ENCODE measurements at regions not wholly inside any gene's neighbourhood (a gene's known extent, or its start where the extent isn't known, plus 50 kb on each side); places are given as distances from the start of the nearest gene placed in this dataset.

DNA sequence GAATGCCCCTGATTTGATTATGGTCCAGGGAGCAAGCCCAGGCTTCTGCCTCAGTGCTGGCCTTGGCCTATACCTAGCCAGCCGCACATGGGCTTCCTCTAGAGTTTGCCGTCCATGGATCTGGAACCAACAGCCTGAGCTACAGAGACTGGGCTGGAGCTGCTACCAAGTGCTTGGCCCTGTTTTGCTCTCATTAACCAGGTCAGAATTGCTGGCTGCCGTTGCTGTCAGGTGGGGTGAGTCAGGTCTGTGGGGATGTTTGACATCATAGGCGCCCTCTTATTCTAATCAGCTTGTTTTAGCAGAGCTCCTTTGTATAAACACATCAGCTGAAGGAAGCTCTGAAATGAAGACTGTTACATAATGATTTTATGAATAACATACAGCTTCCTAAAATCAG, 83.1 kb upstream of the PHACTR2 start:
- DNase-seq = no peak

DNA sequence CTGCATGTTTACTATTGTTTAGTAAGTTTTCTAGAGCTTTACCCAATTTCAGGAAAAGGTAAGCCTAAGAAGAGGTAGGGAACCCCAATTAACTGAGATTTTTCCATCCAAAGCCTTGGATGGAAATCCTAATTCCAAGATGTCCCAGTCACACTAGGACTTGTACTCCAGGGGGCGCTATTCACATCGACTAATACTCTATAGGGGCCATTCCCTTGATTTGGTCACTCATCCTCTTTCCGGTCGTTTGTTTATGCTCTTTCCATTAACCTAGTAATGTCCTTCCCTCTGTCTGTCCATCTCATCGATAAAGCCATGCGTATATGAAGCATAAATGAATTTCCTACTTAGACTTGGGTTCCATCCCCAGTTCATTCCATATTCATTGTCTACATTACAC, 80.8 kb upstream of the FUCA2 start:
- DNase-seq = no peak

DNA sequence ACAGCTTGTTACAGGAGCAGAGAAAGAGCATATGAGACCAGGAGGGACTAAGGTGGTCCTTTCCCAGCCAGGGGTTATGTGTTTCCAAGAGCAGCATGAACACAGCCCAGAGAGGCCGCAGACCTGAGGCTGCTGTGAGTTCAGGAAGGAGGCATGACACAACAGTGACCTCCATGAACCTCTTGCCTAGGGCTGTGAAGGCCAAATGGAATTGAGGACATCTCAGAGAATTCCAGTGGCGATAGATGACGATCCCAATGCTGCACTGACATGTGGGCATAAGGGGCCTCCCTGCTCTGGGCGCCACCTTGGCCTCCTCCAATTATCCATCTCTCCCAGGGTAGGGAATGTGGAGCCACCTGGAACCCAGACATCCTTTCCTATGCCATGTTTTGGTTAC, 79.9 kb upstream of the FUCA2 start:
- no peak for DNase-seq

- no peak for DNase-seq
These were observed 77.6 kb upstream of the FUCA2 start for GRCh38 chr6:143589162-143589561.

DNA sequence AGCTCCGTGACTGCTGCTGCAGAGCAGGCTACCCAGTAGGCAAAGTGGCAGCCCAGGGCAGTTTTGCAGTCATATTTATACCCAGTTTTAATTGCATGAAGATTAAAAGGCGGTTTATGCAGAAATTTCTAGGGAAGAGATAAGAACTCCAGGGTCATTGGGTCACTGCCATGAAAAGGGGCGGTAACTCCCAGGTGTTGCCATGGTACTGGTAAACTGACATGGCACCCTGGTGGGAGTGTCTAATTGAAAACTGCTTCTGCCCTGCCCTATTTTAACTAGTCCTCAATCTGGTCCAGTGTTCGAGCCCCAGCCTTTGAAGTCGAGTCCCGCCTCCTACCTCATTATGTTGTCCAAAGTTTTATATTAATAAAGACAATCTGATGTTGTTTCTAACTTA, 75.0 kb upstream of the FUCA2 start:
- no peak for DNase-seq

- no peak for DNase-seq
These were observed 74.2 kb upstream of the FUCA2 start for GRCh38 chr6:143585716-143586115.

GRCh38 chr6:143585241-143585640, 73.7 kb upstream of the FUCA2 start:
- no peak for DNase-seq

DNA sequence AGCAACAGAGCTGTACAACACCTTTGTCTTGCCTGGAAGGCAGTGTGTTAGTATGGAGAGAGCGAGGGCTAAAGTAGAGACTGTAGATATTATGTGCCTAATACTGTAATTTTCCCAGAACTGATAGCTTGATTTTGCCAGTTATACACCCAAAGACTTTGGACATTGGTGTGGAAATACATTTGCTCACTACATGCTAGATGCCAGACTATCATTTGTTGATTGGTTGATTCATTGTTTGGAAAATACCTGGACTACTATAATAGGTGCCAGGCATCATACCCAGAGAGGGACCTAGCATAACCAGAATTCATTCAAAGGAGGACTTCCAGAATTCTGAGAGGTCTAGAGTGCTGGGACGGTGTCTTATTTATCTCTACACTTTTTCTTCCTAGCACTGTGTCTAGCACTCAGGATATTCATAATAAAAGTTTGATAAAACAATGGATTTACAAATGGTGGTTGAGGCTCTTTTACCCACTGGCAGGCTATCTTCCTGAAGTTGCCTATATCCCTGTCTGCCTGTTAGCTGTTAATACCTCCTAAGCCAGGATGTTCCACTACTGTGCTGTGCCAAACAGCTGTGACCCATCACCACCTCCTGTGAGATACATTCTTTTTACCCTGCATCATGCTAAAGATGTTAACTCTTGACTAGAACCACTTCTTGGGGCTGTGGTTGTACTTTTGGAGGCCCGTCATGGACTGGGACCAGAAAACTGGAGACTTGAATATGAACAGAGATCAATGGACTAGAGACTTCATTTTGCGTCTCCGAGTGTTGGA, 72.2 kb upstream of the FUCA2 start:
- DNase-seq = no peak

- DNase-seq = no peak
These were observed 70.4 kb upstream of the FUCA2 start for GRCh38 chr6:143581835-143582480.

DNA sequence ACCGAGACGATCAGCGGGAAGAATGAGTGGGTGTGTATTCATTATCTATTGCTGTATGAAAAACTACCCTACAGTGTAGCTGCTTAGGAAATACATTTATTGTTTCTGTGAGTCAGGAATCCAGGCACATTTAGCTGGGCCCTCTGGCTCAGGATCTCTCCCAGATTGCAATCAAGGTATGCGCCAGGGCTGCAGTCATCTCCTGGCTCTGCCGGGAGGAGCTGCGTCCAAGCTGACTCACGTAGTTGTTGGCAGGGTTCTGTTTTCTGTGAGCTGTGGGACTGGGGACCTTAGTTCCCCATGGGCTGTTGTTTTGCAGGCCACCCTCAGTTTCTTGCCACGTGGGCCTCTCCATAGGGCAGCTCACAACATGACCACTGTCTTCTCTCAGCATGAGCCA, 68.2 kb upstream of the FUCA2 start:
- no peak for DNase-seq

- DNase-seq = no peak
These were observed 66.5 kb upstream of the FUCA2 start for GRCh38 chr6:143578054-143578453.

DNA sequence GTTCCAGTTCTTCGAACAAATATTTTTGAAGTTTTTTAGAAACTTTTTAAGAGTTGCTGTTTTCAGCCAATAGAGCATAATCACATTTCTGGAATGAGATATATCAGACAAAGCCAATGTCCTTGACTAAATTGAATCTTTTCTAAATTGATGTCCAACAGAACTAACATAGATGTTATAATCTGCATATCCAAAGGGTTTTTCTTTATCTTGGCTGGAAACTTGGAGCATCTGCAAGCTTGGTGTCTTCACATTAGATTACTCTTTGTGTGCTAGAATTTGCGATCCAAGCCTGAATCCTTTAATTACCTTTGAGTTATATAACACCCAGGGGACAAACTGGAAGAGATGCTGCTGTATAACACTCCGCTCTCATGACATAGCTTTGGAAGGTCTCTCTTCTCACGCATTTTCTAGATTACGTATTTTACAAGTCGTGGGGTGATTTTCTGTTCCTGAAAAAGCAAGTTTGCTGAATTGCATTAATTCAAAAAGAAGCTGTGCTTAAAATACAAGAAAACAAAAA, 64.4 kb upstream of the FUCA2 start:
- no peak for DNase-seq

GRCh38 chr6:143575440-143575839, 63.9 kb upstream of the FUCA2 start:
- peak; percentile 65 for DNase-seq

- no peak for DNase-seq
These were observed 58.8 kb upstream of the FUCA2 start for GRCh38 chr6:143570147-143570853.

- no peak for DNase-seq
These were observed 57.5 kb upstream of the FUCA2 start for GRCh38 chr6:143569040-143569439.

GRCh38 chr6:143564484-143565017, 53.0 kb upstream of the FUCA2 start:
- DNase-seq = no peak

DNA sequence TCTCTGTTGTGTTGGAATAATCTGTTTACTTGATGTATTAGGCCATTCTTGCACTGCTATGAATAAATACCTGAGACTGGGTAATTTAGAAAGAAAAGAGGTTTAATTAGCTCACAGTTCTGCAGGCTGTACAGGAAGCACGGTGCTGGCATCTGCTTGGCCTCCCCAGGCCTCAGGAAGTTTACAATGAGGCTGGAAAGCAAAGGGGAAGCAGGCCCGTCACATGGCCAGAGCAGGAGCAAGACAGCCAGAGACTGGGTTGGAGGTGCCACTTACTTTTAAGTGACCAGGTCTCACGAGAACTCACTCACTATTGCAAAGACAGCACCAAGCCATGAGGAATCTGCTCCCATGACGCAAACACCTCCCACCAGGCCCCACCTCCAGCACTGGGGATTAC, 50.6 kb upstream of the FUCA2 start:
- DNase-seq = no peak

Data from retina (tissue), 1 donor.